ENCODE measurements at regions not wholly inside any gene's neighbourhood (a gene's known extent, or its start where the extent isn't known, plus 50 kb on each side); places are given as distances from the start of the nearest gene placed in this dataset.
"Not testable (repeated sequence)": the region's sequence is repeated elsewhere in the genome, so short reads cannot be mapped to it uniquely, and the experiment has no call there.

GRCh38 chr5:34096033-34096432, 53.0 kb upstream of the C1QTNF3 start:
- not testable (repeated sequence) for DNase-seq

- not testable (repeated sequence) for DNase-seq
These were observed 56.9 kb upstream of the C1QTNF3 start for GRCh38 chr5:34099891-34100290.

- not testable (repeated sequence) for DNase-seq
These were observed 58.6 kb upstream of the C1QTNF3 start for GRCh38 chr5:34101567-34101966.

- not testable (repeated sequence) for DNase-seq
These were observed 65.9 kb upstream of the C1QTNF3 start for GRCh38 chr5:34108897-34109296.

GRCh38 chr5:34124280-34124679, 81.3 kb upstream of the C1QTNF3 start:
- DNase-seq: not testable (repeated sequence)

GRCh38 chr5:34125354-34125753, 82.3 kb upstream of the C1QTNF3 start:
- DNase-seq: not testable (repeated sequence)

- not testable (repeated sequence) for DNase-seq
These were observed 83.7 kb upstream of the C1QTNF3 start for GRCh38 chr5:34126741-34127140.

- not testable (repeated sequence) for DNase-seq
These were observed 84.8 kb upstream of the C1QTNF3 start for GRCh38 chr5:34127818-34128217.

GRCh38 chr5:34128890-34129289, 85.9 kb upstream of the C1QTNF3 start:
- DNase-seq: not testable (repeated sequence)

- DNase-seq: not testable (repeated sequence)
These were observed 112.0 kb upstream of the C1QTNF3 start for GRCh38 chr5:34154988-34155387.

- DNase-seq: peak; percentile 61
These were observed 113.8 kb upstream of the C1QTNF3 start for GRCh38 chr5:34156703-34157414.

- not testable (repeated sequence) for DNase-seq
These were observed 117.9 kb upstream of the C1QTNF3 start for GRCh38 chr5:34160904-34161303.

GRCh38 chr5:34171398-34171797, 128.4 kb upstream of the C1QTNF3 start:
- not testable (repeated sequence) for DNase-seq

GRCh38 chr5:34179453-34180190, 136.6 kb upstream of the C1QTNF3 start:
- not testable (repeated sequence) for DNase-seq

- not testable (repeated sequence) for DNase-seq
These were observed 137.2 kb upstream of the C1QTNF3 start for GRCh38 chr5:34180225-34180624.

GRCh38 chr5:34180940-34181614, 138.1 kb upstream of the C1QTNF3 start:
- DNase-seq: not testable (repeated sequence)

GRCh38 chr5:34185005-34185404, 142.0 kb upstream of the C1QTNF3 start:
- DNase-seq: not testable (repeated sequence)

GRCh38 chr5:34185572-34185971, 142.6 kb upstream of the C1QTNF3 start:
- DNase-seq: not testable (repeated sequence)

GRCh38 chr5:34186108-34186507, 143.1 kb upstream of the C1QTNF3 start:
- not testable (repeated sequence) for DNase-seq

GRCh38 chr5:34186865-34187264, 143.9 kb upstream of the C1QTNF3 start:
- DNase-seq: not testable (repeated sequence)

GRCh38 chr5:34187441-34187840, 144.4 kb upstream of the C1QTNF3 start:
- not testable (repeated sequence) for DNase-seq

GRCh38 chr5:34188001-34188822, 145.2 kb upstream of the C1QTNF3 start:
- peak; percentile 76 for DNase-seq

All from activated CD4-positive, alpha-beta T cell treated with anti-CD3 and anti-CD28 coated beads, Interleukin-10, Interleukin-2, amounts not matched to agents 100 ng/mL and 50 ng/mL, durations not matched to agents 16 hours and 8 hours (primary cell).